22Rv1 (cell line): ENCODE measurements at regions not wholly inside any gene's neighbourhood (a gene's known extent, or its start where the extent isn't known, plus 50 kb on each side); places are given as distances from the start of the nearest gene placed in this dataset.

ENCODE experiments used
- H3K27ac ChIP-seq: fragments of 450-650 bp; 2 replicates; pipeline ENCODE4 v1.5.1; 2017
- ZFX ChIP-seq: fragments of 450-650 bp; IDR thresholded peaks from 2 replicates; pipeline ENCODE4 v1.6.1; 2017; ENCODE audit warnings: antibody characterized with exemption, borderline replicate concordance
- TF ChIP-seq, protein P1 (sequence below): fragments of 450-650 bp; IDR thresholded peaks from 2 replicates; pipeline ENCODE4 v1.5.1; 2017; ENCODE audit warnings: mild to moderate bottlenecking

- no peak overlapping the region for H3K27ac ChIP-seq
- TF ChIP-seq, protein P1, sequence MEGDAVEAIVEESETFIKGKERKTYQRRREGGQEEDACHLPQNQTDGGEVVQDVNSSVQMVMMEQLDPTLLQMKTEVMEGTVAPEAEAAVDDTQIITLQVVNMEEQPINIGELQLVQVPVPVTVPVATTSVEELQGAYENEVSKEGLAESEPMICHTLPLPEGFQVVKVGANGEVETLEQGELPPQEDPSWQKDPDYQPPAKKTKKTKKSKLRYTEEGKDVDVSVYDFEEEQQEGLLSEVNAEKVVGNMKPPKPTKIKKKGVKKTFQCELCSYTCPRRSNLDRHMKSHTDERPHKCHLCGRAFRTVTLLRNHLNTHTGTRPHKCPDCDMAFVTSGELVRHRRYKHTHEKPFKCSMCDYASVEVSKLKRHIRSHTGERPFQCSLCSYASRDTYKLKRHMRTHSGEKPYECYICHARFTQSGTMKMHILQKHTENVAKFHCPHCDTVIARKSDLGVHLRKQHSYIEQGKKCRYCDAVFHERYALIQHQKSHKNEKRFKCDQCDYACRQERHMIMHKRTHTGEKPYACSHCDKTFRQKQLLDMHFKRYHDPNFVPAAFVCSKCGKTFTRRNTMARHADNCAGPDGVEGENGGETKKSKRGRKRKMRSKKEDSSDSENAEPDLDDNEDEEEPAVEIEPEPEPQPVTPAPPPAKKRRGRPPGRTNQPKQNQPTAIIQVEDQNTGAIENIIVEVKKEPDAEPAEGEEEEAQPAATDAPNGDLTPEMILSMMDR, result no peak
- no peak for TF ChIP-seq ZFX
These were observed 1478.3 kb downstream of the UQCRFS1 start for GRCh38 chr19:27734496-27735220.

DNA sequence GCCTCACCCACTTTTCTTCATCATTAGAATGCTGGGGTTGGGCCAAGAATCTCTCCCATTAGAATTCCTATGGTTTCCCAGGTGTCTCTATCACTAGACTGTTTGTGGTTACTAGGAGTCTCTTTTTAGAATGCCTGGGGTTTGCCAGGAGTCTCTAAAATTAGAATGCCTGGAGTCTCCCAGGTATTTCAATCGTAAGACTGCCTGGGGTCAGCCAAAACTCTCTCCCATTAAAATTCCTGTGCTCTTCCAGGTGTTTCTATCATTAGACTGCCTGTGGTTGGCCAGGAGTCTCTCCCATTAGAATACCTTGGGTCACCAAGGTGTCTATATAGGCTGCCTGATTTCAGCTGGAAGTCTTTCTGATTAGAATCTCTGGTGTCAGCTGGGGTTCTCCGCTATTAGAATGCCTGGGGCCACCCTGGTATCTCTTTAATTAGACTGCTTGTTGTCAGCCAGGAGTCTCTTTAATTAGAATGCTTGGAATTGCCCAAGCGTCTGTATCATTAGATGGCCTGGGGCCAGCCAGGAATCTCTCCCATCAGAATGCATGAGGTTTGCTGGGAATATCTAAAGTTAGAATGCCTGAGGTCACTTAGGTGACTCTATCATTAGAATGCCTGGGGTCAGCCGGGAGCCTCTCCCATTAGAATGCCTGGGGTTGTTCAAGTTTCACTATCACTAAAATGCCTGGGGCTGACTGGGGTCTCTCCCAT is 1479.2 kb downstream of the UQCRFS1 start:
- H3K27ac ChIP-seq, result no peak overlapping the region
- no peak for TF ChIP-seq ZFX
- TF ChIP-seq, protein P1, result no peak

- TF ChIP-seq, protein P1, result no peak
- no peak for TF ChIP-seq ZFX
- no peak overlapping the region for H3K27ac ChIP-seq
These were observed 1483.6 kb downstream of the UQCRFS1 start for GRCh38 chr19:27729332-27729731.

GRCh38 chr19:27722625-27723024 is 1490.3 kb downstream of the UQCRFS1 start:
- no peak overlapping the region for H3K27ac ChIP-seq
- no peak for TF ChIP-seq ZFX
- TF ChIP-seq, protein P1, result no peak

DNA sequence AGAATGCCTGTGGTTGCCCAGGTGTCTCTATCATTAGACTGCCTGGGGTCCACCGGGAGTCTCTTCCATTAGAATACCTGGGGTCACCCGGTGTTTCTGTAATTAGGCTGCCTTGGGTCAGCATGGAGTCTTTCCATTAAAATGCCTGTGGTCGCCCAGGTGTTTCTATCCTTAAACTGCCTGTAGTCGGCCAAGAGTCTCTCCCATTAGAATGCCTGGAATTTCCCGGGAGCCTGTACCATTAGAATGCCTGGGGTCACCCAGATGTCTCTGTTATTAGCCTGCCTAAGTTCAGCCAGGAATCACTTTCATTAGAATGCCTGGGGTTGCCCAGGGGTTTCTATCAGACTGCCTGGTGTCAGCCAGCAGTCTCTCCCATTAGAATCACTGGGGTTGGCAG is 1492.8 kb downstream of the UQCRFS1 start:
- TF ChIP-seq, protein P1, result no peak
- no peak for TF ChIP-seq ZFX
- no peak overlapping the region for H3K27ac ChIP-seq

- TF ChIP-seq ZFX, result no peak
- TF ChIP-seq, protein P1, result no peak
- H3K27ac ChIP-seq, result no peak overlapping the region
These were observed 1493.9 kb downstream of the UQCRFS1 start for GRCh38 chr19:27719034-27719433.

- TF ChIP-seq, protein P1, result no peak
- no peak for TF ChIP-seq ZFX
- H3K27ac ChIP-seq, result no peak overlapping the region
These were observed 1494.7 kb downstream of the UQCRFS1 start for GRCh38 chr19:27718234-27718633.
